PC-3 (cell line): ENCODE measurements at regions not wholly inside any gene's neighbourhood (a gene's known extent, or its start where the extent isn't known, plus 50 kb on each side); places are given as distances from the start of the nearest gene placed in this dataset.

ENCODE experiments used
- ATAC-seq: fragments of 200-7000 bp; cut with Tn5 transposase; 2 replicates; pipeline ENCODE4 v1.9.1; 2020; ENCODE audit warnings: mild to moderate bottlenecking, moderate library complexity
- BruUV-seq: library from RNA; stranded (reverse); fragments of 400-500 nt; replicated peaks from 2 replicates; lab custom pipeline; 2021; lab: Mats Ljungman, UMichigan
- CTCF ChIA-PET: fragments of 300-600 bp; sonication (Branson Sonifier 250); formaldehyde crosslinking; loops from one replicate; lab custom pipeline; 2022; ENCODE audit warnings: antibody characterized with exemption; lab: Charles Lee
- POLR2A ChIA-PET: fragments of 300-600 bp; sonication (Branson Sonifier 250); formaldehyde crosslinking; loops from one replicate; lab custom pipeline; 2022; ENCODE audit warnings: antibody characterized with exemption; ENCODE audit not compliant: unreplicated experiment; lab: Charles Lee
- DNase-seq: peaks from one replicate; pipeline ENCODE4 v3.0.0-alpha.2; 2015
- H2AFZ ChIP-seq: fragments of 300-600 bp; sonication (generic); 2 replicates; pipeline ENCODE4 v1.6.0; 2016; ENCODE audit warnings: antibody characterized with exemption, low read length
- H3F3A ChIP-seq: fragments of 300-600 bp; sonication (generic); one replicate; pipeline ENCODE4 v1.6.0; 2017; ENCODE audit warnings: antibody characterized with exemption, low read length, control low read depth, mild to moderate bottlenecking; ENCODE audit not compliant: unreplicated experiment
- H3K27ac ChIP-seq: fragments of 300-600 bp; sonication (generic); 2 replicates; pipeline ENCODE4 v1.5.1; 2016; ENCODE audit warnings: mild to moderate bottlenecking, low read length
- H3K27me3 ChIP-seq: fragments of 300-600 bp; sonication (generic); 2 replicates; pipeline ENCODE4 v1.6.1; 2016; ENCODE audit warnings: low read length, mixed read lengths
- H3K36me3 ChIP-seq: fragments of 300-600 bp; sonication (generic); 2 replicates; pipeline ENCODE4 v1.6.1; 2016; ENCODE audit warnings: low read depth, mixed run types, low read length, mixed read lengths
- H3K4me1 ChIP-seq: fragments of 300-600 bp; sonication (generic); 2 replicates; pipeline ENCODE4 v1.5.1; 2016; ENCODE audit warnings: low read length; ENCODE audit not compliant: insufficient read depth
- H3K4me2 ChIP-seq: fragments of 300-600 bp; sonication (generic); 2 replicates; pipeline ENCODE4 v1.6.0; 2016; ENCODE audit warnings: low read length
- H3K4me3 ChIP-seq: fragments of 300-600 bp; sonication (generic); 2 replicates; pipeline ENCODE4 v1.5.1; 2016; ENCODE audit warnings: mild to moderate bottlenecking, low read length, mixed read lengths
- H3K79me2 ChIP-seq: fragments of 300-600 bp; sonication (generic); 2 replicates; pipeline ENCODE4 v1.6.1; 2017; ENCODE audit warnings: low read length, mixed read lengths
- H3K9ac ChIP-seq: fragments of 300-600 bp; sonication (generic); 2 replicates; pipeline ENCODE4 v1.6.0; 2016; ENCODE audit warnings: mild to moderate bottlenecking, low read length
- H3K9me2 ChIP-seq: fragments of 300-600 bp; sonication (generic); replicated peaks from 2 replicates; pipeline ENCODE4 v1.6.1; 2016; ENCODE audit warnings: mixed run types, low read length, mixed read lengths
- H3K9me3 ChIP-seq: fragments of 300-600 bp; sonication (generic); 2 replicates; pipeline ENCODE4 v1.6.1; 2016; ENCODE audit warnings: low read length, mixed read lengths
- H4K20me1 ChIP-seq: fragments of 300-600 bp; sonication (generic); 2 replicates; pipeline ENCODE4 v1.6.1; 2016; ENCODE audit warnings: low read length, mixed read lengths
- EZH2 ChIP-seq: fragments of 300-600 bp; sonication (generic); IDR thresholded peaks from one replicate; pipeline ENCODE4 v1.6.1; 2017; ENCODE audit warnings: antibody characterized with exemption, mild to moderate bottlenecking, low read length; ENCODE audit not compliant: unreplicated experiment
- EZH2phosphoT487 ChIP-seq: fragments of 300-600 bp; sonication (generic); IDR thresholded peaks from 2 replicates; pipeline ENCODE4 v1.6.1; 2018; ENCODE audit warnings: mild to moderate bottlenecking, antibody characterized with exemption, low read length, borderline replicate concordance
- intact Hi-C: fragments of 100-400 bp; cut with micrococcal nuclease; formaldehyde crosslinking; loops from 2 replicates; pipeline ENCODE4 v1.9.0; 2023
- TF ChIP-seq, protein P1 (sequence below): fragments of 300-600 bp; sonication (generic); conservative IDR thresholded peaks from 2 replicates; pipeline ENCODE4 v1.5.1; 2017; ENCODE audit warnings: antibody characterized with exemption, low read depth, mild to moderate bottlenecking, low read length

DNA sequence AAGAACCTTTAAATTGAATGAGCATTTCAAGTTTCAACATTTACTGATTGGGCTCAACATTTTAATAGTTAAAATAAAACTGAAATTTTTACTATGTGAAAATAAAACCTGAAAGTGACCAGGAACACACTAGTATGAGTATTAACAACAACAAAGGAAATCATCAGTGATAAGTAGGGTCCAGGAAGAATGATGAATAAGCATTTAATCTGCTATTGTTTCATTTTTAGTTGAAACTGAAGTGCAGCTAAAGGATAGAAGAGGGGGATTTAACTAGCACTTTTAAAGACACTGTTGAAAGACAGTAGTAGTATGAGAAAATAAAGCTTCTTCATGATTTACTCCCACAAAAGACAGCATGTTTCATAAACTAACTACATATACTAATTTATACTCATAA is 250.9 kb upstream of the IPO5 start:
- H4K20me1 ChIP-seq = no peaks in the 10 kb centered on the region
- peaks cover 22% of the 10 kb centered on the region; the same call in 1 of the 2 replicates for H3K27me3 ChIP-seq
- intact Hi-C loops = no loop called here
- no peak overlapping the region for H3K9ac ChIP-seq
- no peaks in the 10 kb centered on the region for H3K9me2 ChIP-seq
- H2AFZ ChIP-seq = no peak overlapping the region
- no peaks in the 10 kb centered on the region for H3K36me3 ChIP-seq
- no peak overlapping the region for H3K4me2 ChIP-seq
- no TSS peak for BruUV-seq
- no peaks in the 10 kb centered on the region for H3K9me3 ChIP-seq
- POLR2A ChIA-PET = no interaction called here
- no peaks in the 10 kb centered on the region for H3K4me1 ChIP-seq
- CTCF ChIA-PET = no interaction called here
- no peak for ATAC-seq
- DNase-seq = no peak
- no peaks in the 10 kb centered on the region for H3F3A ChIP-seq
- H3K4me3 ChIP-seq = no peak overlapping the region
- TF ChIP-seq, protein P1, sequence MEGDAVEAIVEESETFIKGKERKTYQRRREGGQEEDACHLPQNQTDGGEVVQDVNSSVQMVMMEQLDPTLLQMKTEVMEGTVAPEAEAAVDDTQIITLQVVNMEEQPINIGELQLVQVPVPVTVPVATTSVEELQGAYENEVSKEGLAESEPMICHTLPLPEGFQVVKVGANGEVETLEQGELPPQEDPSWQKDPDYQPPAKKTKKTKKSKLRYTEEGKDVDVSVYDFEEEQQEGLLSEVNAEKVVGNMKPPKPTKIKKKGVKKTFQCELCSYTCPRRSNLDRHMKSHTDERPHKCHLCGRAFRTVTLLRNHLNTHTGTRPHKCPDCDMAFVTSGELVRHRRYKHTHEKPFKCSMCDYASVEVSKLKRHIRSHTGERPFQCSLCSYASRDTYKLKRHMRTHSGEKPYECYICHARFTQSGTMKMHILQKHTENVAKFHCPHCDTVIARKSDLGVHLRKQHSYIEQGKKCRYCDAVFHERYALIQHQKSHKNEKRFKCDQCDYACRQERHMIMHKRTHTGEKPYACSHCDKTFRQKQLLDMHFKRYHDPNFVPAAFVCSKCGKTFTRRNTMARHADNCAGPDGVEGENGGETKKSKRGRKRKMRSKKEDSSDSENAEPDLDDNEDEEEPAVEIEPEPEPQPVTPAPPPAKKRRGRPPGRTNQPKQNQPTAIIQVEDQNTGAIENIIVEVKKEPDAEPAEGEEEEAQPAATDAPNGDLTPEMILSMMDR = no peak
- TF ChIP-seq EZH2phosphoT487 (no peak), EZH2 (no peak)
- no peaks in the 10 kb centered on the region for H3K79me2 ChIP-seq
- H3K27ac ChIP-seq = no peak overlapping the region

DNA sequence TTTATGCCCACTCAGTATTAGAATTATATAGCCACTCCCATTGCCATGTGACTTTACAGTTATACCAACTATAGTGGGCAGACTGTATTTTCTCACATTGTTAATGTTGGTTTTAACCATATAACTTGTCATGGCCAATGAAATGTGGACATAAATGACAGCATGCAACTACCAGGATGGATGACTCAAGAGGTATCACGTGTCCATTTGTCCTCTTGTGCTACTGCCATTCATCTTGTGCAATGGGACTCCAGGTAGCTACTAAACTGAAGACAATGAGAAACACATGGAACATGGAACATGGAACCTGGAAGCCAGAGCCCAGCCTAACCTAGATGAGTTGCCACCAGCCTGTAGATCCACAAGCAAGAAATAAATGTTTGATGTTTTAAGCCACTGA is 242.7 kb upstream of the IPO5 start:
- no peaks in the 10 kb centered on the region for H3K36me3 ChIP-seq
- no peaks in the 10 kb centered on the region for H4K20me1 ChIP-seq
- intact Hi-C loops = no loop called here
- DNase-seq (no peak), ATAC-seq (no peak)
- no peak overlapping the region for H2AFZ ChIP-seq
- H3K9me2 ChIP-seq = no peaks in the 10 kb centered on the region
- no peaks in the 10 kb centered on the region for H3K79me2 ChIP-seq
- H3F3A ChIP-seq = no peaks in the 10 kb centered on the region
- 0 out of 2 replicates have a peak, but pooled peaks cover 4% of the 10 kb centered on the region for H3K27me3 ChIP-seq
- BruUV-seq = no TSS peak
- CTCF ChIA-PET = no interaction called here
- H3K4me1 ChIP-seq = no peaks in the 10 kb centered on the region
- no peak overlapping the region for H3K4me2 ChIP-seq
- H3K27ac ChIP-seq = no peak overlapping the region
- TF ChIP-seq, protein P1 = no peak
- TF ChIP-seq EZH2phosphoT487 (no peak), EZH2 (no peak)
- no peaks in the 10 kb centered on the region for H3K9me3 ChIP-seq
- no peak overlapping the region for H3K4me3 ChIP-seq
- POLR2A ChIA-PET = no interaction called here
- H3K9ac ChIP-seq = no peak overlapping the region

- H2AFZ ChIP-seq = no peak overlapping the region
- no peaks in the 10 kb centered on the region for H3K4me1 ChIP-seq
- H3K27me3 ChIP-seq = no peaks in the 10 kb centered on the region
- no peak overlapping the region for H3K4me2 ChIP-seq
- no peaks in the 10 kb centered on the region for H3K79me2 ChIP-seq
- TF ChIP-seq EZH2 (no peak), EZH2phosphoT487 (no peak)
- TF ChIP-seq, protein P1 = no peak
- no peak overlapping the region for H3K9ac ChIP-seq
- BruUV-seq = no TSS peak
- H3K27ac ChIP-seq = no peak overlapping the region
- DNase-seq (no peak), ATAC-seq (no peak)
- H3K9me3 ChIP-seq = no peaks in the 10 kb centered on the region
- ChIA-PET POLR2A (no interaction called here), CTCF (no interaction called here)
- H3K9me2 ChIP-seq = no peaks in the 10 kb centered on the region
- H3F3A ChIP-seq = no peaks in the 10 kb centered on the region
- H3K4me3 ChIP-seq = no peak overlapping the region
- no peaks in the 10 kb centered on the region for H3K36me3 ChIP-seq
- intact Hi-C loops = no loop called here
- H4K20me1 ChIP-seq = no peaks in the 10 kb centered on the region
These were observed 240.7 kb upstream of the IPO5 start for GRCh38 chr13:97712770-97713169.
